ENCODE measurements at regions not wholly inside any gene's neighbourhood (a gene's known extent, or its start where the extent isn't known, plus 50 kb on each side); places are given as distances from the start of the nearest gene placed in this dataset.

- no peak for DNase-seq (ENCODE audit: low read depth)
These were observed 413.8 kb downstream of the FBXO15 start for GRCh38 chr18:73733806-73734314.

- DNase-seq (ENCODE audit: low read depth) = no peak
These were observed 414.3 kb downstream of the FBXO15 start for GRCh38 chr18:73733376-73733775.

DNA sequence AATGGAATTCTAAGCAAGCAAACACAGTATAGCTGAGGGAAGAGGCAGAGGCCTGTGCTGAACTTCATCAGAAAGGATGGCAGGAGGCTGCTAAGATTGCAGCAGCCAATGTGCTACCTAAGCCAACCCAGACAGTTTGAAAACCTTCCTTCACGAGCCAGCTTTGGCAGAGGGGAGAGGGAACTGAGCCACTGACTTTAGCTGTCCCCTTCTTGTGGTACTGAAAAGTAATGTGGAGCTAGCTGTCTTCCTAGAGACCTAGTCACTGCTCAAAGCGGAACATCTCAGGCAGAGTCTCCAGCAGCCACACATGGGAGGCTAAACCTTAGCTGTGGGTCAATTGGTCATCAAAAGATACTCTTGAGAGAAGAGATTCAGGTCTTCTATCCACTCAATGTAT is 419.0 kb downstream of the FBXO15 start:
- DNase-seq (ENCODE audit: low read depth) = no peak

GRCh38 chr18:73724958-73725357 is 422.7 kb downstream of the FBXO15 start:
- no peak for DNase-seq (ENCODE audit: low read depth)

DNA sequence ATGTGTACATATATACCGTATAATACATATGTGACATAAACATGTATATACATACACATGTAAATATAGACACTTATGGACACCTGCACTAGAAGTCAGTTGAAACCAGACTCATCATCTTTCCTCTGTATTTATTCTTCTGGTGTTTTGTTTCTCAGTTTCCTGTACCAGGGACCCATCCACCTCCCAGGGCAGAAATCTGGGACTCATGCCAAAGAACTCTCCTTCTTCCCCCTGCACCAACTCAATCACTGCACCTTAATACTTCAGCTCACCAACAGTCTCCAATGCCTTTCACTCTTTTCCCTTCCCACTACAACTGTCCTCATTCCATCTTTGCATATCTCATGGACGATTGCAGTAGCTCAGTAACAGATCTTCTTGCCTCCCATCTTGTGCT is 428.0 kb downstream of the FBXO15 start:
- no peak for DNase-seq (ENCODE audit: low read depth)

- no peak for DNase-seq (ENCODE audit: low read depth)
These were observed 430.1 kb downstream of the FBXO15 start for GRCh38 chr18:73717570-73717969.

GRCh38 chr18:73715210-73715670 is 432.4 kb downstream of the FBXO15 start:
- no peak for DNase-seq (ENCODE audit: low read depth)

DNA sequence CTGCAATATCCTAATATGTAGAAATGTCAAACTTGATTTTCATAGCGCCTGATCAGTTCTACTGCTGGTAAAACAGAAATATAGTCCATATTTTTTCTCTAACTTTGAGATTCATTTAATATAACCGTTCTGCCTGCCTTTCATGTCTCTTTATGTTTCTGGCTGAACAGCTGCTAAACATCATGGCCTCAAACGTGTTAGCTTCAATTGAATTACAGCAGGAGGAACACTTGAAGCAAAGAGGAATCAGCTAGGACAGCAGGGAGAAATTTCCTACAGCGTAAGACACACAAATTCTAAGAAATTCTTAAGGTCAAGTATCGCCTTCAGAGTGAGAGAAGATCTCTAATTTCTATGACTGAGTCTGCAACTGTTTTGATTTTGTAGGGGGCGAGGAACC is 433.2 kb downstream of the FBXO15 start:
- DNase-seq (ENCODE audit: low read depth) = no peak

DNA sequence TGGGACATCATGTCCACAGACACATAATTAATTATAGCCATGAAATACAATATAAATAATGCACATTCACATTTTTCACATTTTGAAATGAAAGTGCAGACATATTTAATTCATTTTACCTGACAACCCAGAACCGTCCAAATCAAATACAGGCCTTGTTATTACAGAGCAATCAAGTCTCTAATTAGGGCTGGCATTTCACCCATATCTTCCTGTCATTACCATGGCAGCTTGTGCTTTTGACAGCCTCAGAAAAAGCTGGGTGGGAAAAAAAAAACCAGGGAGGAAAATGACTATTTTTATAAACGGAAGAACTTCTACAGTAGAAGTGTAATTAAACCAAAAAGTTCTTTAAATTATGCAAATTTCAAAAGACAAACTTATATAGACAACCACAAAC is 436.4 kb downstream of the FBXO15 start:
- DNase-seq (ENCODE audit: low read depth) = no peak

GRCh38 chr18:73708591-73708990 is 439.0 kb downstream of the FBXO15 start:
- DNase-seq (ENCODE audit: low read depth) = no peak

GRCh38 chr18:73707035-73707434 is 440.6 kb downstream of the FBXO15 start:
- DNase-seq (ENCODE audit: low read depth) = no peak

DNA sequence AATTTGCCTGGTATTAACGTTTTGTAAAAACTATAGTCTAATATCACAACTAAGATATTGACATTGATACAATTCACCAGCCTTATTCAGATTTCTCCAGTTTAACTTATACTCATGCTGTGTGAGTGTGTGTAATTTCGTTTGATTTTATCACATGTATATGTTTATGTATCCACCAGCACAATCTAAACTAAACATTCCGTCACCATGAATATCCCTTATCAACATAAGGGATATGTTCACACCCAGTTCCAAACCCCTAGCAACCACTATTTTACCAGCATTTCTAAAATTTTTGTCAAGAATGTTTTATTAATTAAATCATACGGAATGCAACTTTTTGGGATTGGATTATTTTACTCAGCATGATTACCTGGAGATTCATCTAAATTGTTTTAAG is 450.3 kb downstream of the FBXO15 start:
- no peak for DNase-seq (ENCODE audit: low read depth)

- DNase-seq (ENCODE audit: low read depth) = no peak
These were observed 450.9 kb downstream of the FBXO15 start for GRCh38 chr18:73696698-73697097.

DNA sequence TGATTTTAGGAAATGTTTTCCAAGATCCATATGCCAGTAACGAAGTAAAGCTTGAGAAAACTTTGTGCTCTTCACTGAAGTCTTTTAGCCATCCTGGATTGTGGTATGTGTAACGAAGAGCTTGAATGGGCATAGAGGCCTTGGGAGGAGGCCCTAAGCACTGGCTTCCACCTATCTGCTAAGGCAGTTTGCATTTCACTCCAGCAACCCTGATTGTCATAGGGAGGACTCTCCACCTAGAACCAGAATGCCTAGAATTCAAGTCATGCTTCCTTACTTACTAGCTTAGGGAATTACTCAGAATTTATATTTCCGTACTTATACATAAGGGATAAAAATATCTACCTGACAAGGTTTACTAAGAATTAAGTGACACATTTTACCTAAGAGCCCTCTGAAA is 451.5 kb downstream of the FBXO15 start:
- no peak for DNase-seq (ENCODE audit: low read depth)

DNA sequence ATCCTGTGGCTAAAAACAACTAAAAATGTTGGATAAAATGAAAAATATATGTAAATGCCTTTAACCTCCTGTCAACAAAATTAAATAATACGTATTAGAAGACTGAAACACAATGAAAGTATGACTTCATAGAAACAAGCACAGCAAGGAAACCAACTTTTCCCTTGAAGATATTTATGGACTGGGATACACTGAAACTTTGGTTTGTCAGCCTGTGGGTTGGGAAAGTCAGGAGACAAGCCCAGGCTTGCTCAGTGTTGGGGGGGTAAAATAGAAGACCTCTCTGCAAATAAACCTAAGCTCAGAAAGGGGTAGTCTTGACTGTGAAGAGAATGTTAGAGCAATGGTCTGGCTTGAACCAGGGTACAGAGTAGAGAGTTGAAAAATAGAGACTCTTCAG is 454.5 kb downstream of the FBXO15 start:
- DNase-seq (ENCODE audit: low read depth) = no peak

DNA sequence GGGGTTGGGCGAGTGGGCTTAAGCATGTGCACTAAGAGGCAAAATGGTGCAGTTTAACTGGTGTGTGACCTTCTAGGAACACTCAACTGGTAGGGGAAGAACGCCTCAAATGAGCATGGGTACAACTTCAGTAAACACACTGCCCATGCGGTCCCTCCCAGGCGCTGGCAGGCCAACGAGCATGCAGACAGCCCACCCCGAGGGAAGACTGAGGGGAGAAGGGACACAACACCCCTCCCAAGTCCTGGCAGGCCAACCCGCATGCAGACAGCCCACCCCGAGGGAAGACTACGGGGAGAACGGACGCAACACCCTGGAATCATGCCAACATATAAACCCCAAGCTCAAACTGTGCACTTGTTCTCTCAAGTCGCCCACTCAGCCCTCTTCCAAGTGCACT is 456.0 kb downstream of the FBXO15 start:
- DNase-seq (ENCODE audit: low read depth) = no peak

- no peak for DNase-seq (ENCODE audit: low read depth)
These were observed 456.5 kb downstream of the FBXO15 start for GRCh38 chr18:73691118-73691517.

DNA sequence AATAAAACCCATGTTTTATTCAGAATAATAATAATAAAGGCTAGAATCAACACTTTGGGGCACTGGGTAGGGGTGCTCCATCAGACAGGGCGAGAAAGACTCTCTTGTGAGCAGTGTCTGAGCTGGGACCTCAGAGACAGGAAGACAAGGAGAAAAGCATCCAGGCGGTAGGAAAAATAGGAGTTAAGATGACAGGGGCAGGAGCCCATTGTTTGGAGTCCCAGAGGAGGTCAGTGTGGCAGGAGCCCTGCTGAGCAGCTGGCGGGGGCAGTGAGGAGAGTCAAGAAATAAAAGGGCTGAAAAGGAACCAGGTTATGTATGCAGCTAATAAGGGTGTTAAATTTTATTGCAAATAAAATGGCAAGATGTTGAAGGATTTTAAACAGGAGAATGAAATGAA is 457.4 kb downstream of the FBXO15 start:
- no peak for DNase-seq (ENCODE audit: low read depth)

DNA sequence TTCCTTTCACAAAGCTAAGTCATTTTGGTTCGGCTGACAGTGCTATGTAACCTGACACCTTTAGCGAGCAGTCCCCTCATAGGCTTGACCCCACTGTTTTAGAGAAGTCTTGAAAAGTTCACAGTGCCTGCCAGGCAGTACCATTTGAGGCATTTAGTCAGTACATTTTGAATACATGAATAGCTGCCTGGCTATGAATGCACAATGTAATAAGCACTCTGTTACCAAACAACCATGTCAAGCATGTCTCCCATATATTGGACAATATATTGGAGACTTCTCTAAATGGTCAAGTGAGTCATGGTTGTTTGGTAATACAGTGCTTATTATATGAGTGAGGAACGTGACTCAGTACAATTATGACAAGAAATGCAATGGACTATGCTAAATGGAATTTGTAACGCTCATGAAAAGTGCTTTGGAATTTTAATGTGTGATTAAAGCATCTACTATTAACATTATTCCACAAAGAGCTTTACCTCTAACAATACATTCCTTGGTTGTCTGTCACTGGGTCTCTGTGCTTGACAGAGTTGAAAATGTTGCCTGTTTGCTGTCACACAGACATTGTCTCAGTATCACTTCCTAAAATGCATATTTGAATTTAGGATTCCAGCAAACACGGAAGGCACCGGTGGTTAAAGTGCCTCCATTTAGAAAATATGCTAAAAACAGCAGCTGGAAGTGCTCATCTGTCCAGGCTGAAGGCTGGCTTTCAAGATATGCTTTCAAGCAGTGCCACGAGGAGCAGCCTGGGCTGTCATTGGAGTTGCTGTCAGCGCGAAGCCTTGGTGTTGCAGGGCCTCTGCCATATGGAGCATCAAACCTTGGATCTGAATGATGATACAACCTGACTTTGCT is 458.6 kb downstream of the FBXO15 start:
- DNase-seq (ENCODE audit: low read depth) = no peak

GRCh38 chr18:73688161-73688560 is 459.5 kb downstream of the FBXO15 start:
- no peak for DNase-seq (ENCODE audit: low read depth)

DNA sequence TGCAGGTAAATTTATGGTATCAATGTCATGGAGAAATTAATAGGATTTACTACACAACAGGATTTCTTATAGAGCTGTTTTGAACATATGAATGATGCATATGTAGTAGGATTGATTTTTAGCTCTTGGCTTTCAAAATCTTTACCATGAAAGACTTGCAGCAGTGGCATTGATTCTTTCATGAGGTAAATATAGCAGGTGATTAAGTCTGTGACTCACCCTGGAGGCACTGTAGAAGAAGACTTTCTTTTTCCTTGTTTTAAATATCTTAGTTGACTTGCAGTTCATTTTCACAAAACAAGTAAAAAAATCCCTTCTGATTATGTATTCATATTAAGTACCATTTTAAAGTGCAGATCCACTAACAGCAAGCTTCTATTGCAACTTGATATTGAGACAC is 463.0 kb downstream of the FBXO15 start:
- DNase-seq (ENCODE audit: low read depth) = no peak

- DNase-seq (ENCODE audit: low read depth) = no peak
These were observed 464.0 kb downstream of the FBXO15 start for GRCh38 chr18:73683409-73684238.

GRCh38 chr18:73681912-73682311 is 465.7 kb downstream of the FBXO15 start:
- DNase-seq (ENCODE audit: low read depth) = no peak
